ENCODE measurements at regions not wholly inside any gene's neighbourhood (a gene's known extent, or its start where the extent isn't known, plus 50 kb on each side); places are given as distances from the start of the nearest gene placed in this dataset.

DNA sequence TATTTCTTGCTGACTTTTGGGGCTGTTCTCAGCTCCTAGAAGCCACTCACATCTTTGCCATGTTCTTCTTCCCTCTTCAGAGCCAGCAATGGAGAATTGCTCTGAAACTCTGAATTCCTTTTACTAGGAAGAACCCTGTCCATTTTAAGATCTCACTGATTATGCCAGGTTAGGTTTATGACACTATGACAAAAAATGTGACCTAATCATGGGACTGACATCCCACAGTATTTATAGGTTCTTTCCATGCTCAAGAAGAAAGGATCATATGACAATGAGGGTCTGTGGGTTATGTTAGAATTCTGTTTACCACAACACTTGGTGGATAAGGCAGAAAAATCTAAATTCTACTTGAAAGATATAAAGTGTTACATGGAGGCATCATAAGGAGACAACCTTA lies 263.3 kb upstream of the CITED2 start:
- TF ChIP-seq CC2D1A (IDR thresholded peaks at IDR 0.05) = no peak
- TF ChIP-seq FOXP1 (CRISPR knock-in tag; IDR thresholded peaks at IDR 0.05) = no peak
- no peak for TF ChIP-seq EGR1 (conservative IDR thresholded peaks at IDR 0.05)
- no peak for TF ChIP-seq JUN (IDR thresholded peaks at IDR 0.05; ENCODE audit: borderline replicate concordance, low read depth, low read length)
- TF ChIP-seq JUN (CRISPR knock-in tag; IDR thresholded peaks at IDR 0.05; ENCODE audit: borderline replicate concordance) = no peak
- no peak for TF ChIP-seq FOXK1 (CRISPR knock-in tag; IDR thresholded peaks at IDR 0.05; ENCODE audit: borderline replicate concordance)
- TF ChIP-seq ETV6 (IDR thresholded peaks at IDR 0.05; ENCODE audit: borderline replicate concordance in 1 of 2, low read depth in 2 of 2, low read length in 1 of 2) = no peak
- TF ChIP-seq ETV6 (CRISPR knock-in tag; IDR thresholded peaks at IDR 0.05; ENCODE audit: borderline replicate concordance) = no peak
- TF ChIP-seq XRCC5 (IDR thresholded peaks at IDR 0.05; ENCODE audit: low read depth, low read length) = no peak
- TF ChIP-seq, protein P1, sequence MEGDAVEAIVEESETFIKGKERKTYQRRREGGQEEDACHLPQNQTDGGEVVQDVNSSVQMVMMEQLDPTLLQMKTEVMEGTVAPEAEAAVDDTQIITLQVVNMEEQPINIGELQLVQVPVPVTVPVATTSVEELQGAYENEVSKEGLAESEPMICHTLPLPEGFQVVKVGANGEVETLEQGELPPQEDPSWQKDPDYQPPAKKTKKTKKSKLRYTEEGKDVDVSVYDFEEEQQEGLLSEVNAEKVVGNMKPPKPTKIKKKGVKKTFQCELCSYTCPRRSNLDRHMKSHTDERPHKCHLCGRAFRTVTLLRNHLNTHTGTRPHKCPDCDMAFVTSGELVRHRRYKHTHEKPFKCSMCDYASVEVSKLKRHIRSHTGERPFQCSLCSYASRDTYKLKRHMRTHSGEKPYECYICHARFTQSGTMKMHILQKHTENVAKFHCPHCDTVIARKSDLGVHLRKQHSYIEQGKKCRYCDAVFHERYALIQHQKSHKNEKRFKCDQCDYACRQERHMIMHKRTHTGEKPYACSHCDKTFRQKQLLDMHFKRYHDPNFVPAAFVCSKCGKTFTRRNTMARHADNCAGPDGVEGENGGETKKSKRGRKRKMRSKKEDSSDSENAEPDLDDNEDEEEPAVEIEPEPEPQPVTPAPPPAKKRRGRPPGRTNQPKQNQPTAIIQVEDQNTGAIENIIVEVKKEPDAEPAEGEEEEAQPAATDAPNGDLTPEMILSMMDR (IDR thresholded peaks at IDR 0.05 in 2 of 3, conservative IDR thresholded peaks at IDR 0.05 in 1 of 3; ENCODE audit: insufficient read depth in 2 of 3, low read depth in 1 of 3, low read length in 3 of 3) = no peak; a peak in 1 of 6 replicates
- TF ChIP-seq ZNF311 (CRISPR knock-in tag; IDR thresholded peaks at IDR 0.05) = no peak

All from K562 (cell line).